ENCODE measurements at regions not wholly inside any gene's neighbourhood (a gene's known extent, or its start where the extent isn't known, plus 50 kb on each side); places are given as distances from the start of the nearest gene placed in this dataset.

DNA sequence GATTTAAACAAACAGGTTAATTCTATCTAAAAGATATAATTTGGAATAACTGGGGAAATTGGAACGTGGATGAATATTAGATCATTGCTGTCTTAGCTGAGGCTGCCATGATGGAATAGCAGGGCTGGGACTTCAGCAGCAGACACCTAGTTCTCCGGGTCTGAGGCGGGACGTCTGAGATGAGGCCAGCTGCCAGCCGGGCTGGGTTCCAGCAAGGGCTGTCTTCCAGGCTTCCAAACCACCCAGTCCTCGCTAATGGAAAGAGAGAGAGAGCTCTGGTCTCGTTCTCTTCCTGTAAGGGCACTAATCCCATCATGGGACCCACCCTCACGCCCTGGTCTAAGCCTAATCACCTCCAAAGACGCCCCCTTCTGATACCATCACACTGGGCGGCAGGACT is 85.7 kb downstream of the ADRA2C start:
- Histone ChIP-seq H3K27ac (no peak overlapping the region), H3K4me1 (no peaks in the 10 kb centered on the region), H3K27me3 (peaks cover 0 to 72% (median 0%) of the 10 kb centered on the region in 4 donors), H3K9me3 (peaks cover 0 to 11% (median 0%) of the 10 kb centered on the region in 3 donors), H3K4me3 (no peak overlapping the region), H3K36me3 (no peaks in the 10 kb centered on the region)
- intact Hi-C loops (cut with DNase I), result no loop called here
- TF ChIP-seq, protein P1, sequence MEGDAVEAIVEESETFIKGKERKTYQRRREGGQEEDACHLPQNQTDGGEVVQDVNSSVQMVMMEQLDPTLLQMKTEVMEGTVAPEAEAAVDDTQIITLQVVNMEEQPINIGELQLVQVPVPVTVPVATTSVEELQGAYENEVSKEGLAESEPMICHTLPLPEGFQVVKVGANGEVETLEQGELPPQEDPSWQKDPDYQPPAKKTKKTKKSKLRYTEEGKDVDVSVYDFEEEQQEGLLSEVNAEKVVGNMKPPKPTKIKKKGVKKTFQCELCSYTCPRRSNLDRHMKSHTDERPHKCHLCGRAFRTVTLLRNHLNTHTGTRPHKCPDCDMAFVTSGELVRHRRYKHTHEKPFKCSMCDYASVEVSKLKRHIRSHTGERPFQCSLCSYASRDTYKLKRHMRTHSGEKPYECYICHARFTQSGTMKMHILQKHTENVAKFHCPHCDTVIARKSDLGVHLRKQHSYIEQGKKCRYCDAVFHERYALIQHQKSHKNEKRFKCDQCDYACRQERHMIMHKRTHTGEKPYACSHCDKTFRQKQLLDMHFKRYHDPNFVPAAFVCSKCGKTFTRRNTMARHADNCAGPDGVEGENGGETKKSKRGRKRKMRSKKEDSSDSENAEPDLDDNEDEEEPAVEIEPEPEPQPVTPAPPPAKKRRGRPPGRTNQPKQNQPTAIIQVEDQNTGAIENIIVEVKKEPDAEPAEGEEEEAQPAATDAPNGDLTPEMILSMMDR (IDR thresholded peaks at IDR 0.05), result no peak
- TF ChIP-seq POLR2A (IDR thresholded peaks at IDR 0.05), result no peak
- 29 to 37% methylated on average over 6 to 8 of the region's 10 CpGs for WGBS, 2 donors
- no peak for DNase-seq

DNA sequence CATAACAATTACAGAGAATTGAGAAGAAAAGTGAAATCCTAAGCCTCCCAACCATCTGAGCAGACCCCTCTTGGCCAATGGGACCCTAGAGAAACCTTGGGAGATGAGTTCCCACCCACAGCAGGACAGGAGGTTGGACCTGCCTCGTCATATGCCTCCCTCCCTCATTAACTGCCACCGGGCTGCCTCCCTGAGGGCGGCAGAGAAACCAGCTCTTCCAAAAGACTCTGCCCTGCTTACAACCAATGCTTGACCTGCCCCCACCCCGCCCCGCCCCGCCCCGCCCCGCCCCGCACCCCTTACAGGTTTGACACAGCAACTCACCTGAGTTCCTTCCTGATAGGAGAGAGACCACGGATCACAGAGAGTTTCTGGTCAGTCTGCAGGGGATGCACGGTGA is 86.1 kb downstream of the ADRA2C start:
- H3K4me1 ChIP-seq, result no peaks in the 10 kb centered on the region
- no peak for DNase-seq
- intact Hi-C loops (cut with DNase I), result no loop called here
- TF ChIP-seq, protein P1 (IDR thresholded peaks at IDR 0.05), result no peak
- no peak for TF ChIP-seq POLR2A (IDR thresholded peaks at IDR 0.05)
- H3K27ac ChIP-seq, result no peak overlapping the region
- H3K4me3 ChIP-seq, result no peak overlapping the region
- WGBS, 2 donors, result 54 to 56% methylated on average over 3 to 5 of the region's 11 CpGs
- H3K27me3 ChIP-seq, result peaks cover 0 to 75% (median 0%) of the 10 kb centered on the region in 4 donors
- H3K36me3 ChIP-seq, result no peaks in the 10 kb centered on the region
- peaks cover 0 to 11% (median 0%) of the 10 kb centered on the region in 3 donors for H3K9me3 ChIP-seq

DNA sequence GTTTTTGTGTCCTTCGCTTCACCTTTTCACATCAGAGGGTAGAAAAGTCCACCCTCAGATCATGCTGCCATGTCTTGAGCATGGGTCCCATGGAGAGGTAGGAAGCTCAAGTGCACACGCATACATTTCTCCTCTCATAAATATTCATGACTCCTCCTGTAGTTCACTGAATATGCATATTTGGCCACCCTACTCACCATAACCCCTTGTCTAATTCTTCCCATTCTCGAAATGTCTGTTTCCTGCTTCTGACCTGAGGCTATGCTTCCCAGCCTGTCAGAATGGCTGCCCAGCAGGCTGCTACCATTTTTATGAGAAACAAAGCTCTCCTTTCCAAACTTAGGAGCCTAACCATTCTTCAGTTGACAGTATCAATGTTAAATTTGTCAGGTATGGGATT is 86.5 kb downstream of the ADRA2C start:
- Histone ChIP-seq H3K4me3 (no peak overlapping the region), H3K27me3 (peaks cover 0 to 77% (median 0%) of the 10 kb centered on the region in 4 donors), H3K36me3 (no peaks in the 10 kb centered on the region), H3K27ac (no peak overlapping the region), H3K4me1 (no peaks in the 10 kb centered on the region), H3K9me3 (peaks cover 0 to 11% (median 0%) of the 10 kb centered on the region in 3 donors)
- intact Hi-C loops (cut with DNase I), result no loop called here
- no peak for DNase-seq
- 69 to 78% methylated on average over 3 of the region's 3 CpGs for WGBS, 2 donors
- TF ChIP-seq, protein P1 (IDR thresholded peaks at IDR 0.05), result no peak
- no peak for TF ChIP-seq POLR2A (IDR thresholded peaks at IDR 0.05)

DNA sequence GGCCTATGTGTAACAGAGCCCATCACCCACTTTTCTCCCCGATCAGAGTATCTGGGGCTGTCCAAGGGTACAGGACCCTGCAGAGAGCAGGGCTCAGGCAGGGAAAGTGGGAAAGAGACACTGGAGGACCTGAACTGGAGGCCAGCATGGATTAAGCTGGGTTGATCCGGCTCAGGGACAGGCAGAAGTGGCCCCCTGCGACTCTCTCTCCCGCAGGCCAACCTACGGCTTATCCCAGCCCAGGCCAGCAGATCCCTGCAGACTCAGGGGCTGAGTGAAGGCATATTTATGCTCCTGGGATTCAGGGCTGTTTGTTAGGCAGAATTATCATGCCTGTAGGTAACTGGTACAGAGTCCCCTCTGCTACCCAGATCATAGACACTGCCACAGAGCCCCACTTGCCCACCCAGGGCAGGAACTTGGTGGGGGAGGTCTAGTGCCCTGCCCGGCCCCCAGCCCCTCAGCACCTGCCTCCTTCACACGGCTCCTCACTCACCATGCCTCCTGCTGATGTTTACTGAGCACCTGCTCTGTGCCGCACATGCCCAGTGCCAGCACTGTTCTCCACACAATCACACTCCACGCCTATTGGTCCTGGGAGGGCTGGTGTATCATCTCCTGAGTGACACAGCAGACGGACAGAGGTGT is 87.3 kb downstream of the ADRA2C start:
- intact Hi-C loops (cut with DNase I), result no loop called here
- 54 to 83% methylated on average over 3 to 5 of the region's 10 CpGs for WGBS, 2 donors
- H3K27me3 ChIP-seq, result peaks cover 0 to 85% (median 0%) of the 10 kb centered on the region in 4 donors
- H3K4me1 ChIP-seq, result no peaks in the 10 kb centered on the region
- DNase-seq, result no peak
- peaks cover 0 to 11% (median 0%) of the 10 kb centered on the region in 3 donors for H3K9me3 ChIP-seq
- no peak overlapping the region for H3K27ac ChIP-seq
- TF ChIP-seq POLR2A (IDR thresholded peaks at IDR 0.05), result no peak
- TF ChIP-seq, protein P1 (IDR thresholded peaks at IDR 0.05), result no peak
- no peak overlapping the region for H3K4me3 ChIP-seq
- no peaks in the 10 kb centered on the region for H3K36me3 ChIP-seq

DNA sequence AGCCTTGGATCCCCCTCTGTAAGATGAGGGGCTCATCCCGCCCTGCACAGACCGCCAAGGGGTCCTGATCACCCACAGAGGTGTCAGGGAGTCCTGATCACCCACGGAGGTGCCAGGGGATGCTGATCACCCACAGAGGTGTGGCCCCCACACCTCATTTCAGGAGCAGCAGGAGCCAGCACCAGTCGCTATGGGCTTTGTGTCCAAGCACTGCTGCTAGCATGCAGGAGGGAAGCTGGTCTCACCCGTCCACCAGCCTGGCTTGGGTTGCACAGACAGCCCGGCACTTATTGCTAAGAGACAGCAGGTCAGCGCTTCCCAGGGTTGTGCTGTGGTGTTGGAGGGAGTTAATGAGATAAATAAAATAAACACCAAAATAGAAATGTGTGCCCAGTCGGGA is 88.5 kb downstream of the ADRA2C start:
- H3K4me1 ChIP-seq, result no peaks in the 10 kb centered on the region
- peaks cover 0 to 11% (median 0%) of the 10 kb centered on the region in 3 donors for H3K9me3 ChIP-seq
- no peak overlapping the region for H3K27ac ChIP-seq
- H3K27me3 ChIP-seq, result peaks cover 0 to 91% (median 0%) of the 10 kb centered on the region in 4 donors
- H3K36me3 ChIP-seq, result no peaks in the 10 kb centered on the region
- H3K4me3 ChIP-seq, result no peak overlapping the region
- intact Hi-C loops (cut with DNase I), result no loop called here
- TF ChIP-seq, protein P1 (IDR thresholded peaks at IDR 0.05), result no peak
- TF ChIP-seq POLR2A (IDR thresholded peaks at IDR 0.05), result no peak
- DNase-seq, result no peak
- 41 to 57% methylated on average over 3 to 5 of the region's 8 CpGs for WGBS, 2 donors
